Keratinocyte (primary cell): ENCODE measurements at regions not wholly inside any gene's neighbourhood (a gene's known extent, or its start where the extent isn't known, plus 50 kb on each side); places are given as distances from the start of the nearest gene placed in this dataset.
"Not testable (repeated sequence)": the region's sequence is repeated elsewhere in the genome, so short reads cannot be mapped to it uniquely, and the experiment has no call there.

ENCODE experiments used
- CTCF ChIP-seq, 3 experiments: IDR thresholded peaks in 1 of 3; conservative IDR thresholded peaks in 1 of 3; optimal IDR thresholded peaks in 1 of 3; 2 replicates in 2 of 3; 3 replicates in 1 of 3; pipeline versions ENCODE3 to v1.5.1; 2011; ENCODE audit warnings: low read length in 3 of 3, mild to moderate bottlenecking in 3 of 3, moderate library complexity in 2 of 3, control low read depth in 1 of 3, inconsistent platforms in 1 of 3; ENCODE audit not compliant: insufficient read depth in 2 of 3; ENCODE audit errors: extremely low read depth in 1 of 3
- EZH2 ChIP-seq: IDR thresholded peaks from one replicate; pipeline ENCODE4 v1.6.1; 2012; ENCODE audit warnings: inconsistent platforms, mild to moderate bottlenecking, low read length, moderate library complexity

GRCh38 chr22:22172896-22173628, 71.5 kb upstream of the VPREB1 start:
- not testable (repeated sequence) for TF ChIP-seq CTCF (optimal IDR thresholded peaks at IDR 0.05 in 1 of 3, IDR thresholded peaks at IDR 0.05 in 1 of 3, conservative IDR thresholded peaks at IDR 0.05 in 1 of 3; ENCODE audit: extremely low read depth in 1 of 3, insufficient read depth in 2 of 3, low read length in 3 of 3); EZH2
